ENCODE measurements at regions not wholly inside any gene's neighbourhood (a gene's known extent, or its start where the extent isn't known, plus 50 kb on each side); places are given as distances from the start of the nearest gene placed in this dataset.

DNA sequence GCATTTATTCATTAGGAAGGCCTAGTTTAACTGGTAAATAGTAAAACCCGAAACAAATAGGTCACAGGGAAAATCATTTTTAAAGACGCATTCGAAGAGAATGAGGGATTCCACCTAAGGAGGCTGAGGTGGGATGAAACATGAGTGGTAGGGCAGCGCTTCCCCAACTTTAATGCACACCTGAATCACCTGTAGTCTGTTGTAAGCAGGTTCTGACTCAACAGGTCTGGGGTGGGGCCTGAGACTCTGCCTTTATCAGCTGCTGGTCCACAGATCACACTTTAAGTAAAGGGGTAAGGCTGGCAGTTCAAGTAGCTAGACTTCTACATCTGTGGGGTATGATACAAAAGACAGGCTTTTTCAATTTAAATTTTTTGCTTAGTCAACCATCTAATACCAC is 223.5 kb upstream of the UBE2E2 start:
- no peak for TF ChIP-seq POLR2A (IDR thresholded peaks at IDR 0.05)
- TF ChIP-seq, protein P1, sequence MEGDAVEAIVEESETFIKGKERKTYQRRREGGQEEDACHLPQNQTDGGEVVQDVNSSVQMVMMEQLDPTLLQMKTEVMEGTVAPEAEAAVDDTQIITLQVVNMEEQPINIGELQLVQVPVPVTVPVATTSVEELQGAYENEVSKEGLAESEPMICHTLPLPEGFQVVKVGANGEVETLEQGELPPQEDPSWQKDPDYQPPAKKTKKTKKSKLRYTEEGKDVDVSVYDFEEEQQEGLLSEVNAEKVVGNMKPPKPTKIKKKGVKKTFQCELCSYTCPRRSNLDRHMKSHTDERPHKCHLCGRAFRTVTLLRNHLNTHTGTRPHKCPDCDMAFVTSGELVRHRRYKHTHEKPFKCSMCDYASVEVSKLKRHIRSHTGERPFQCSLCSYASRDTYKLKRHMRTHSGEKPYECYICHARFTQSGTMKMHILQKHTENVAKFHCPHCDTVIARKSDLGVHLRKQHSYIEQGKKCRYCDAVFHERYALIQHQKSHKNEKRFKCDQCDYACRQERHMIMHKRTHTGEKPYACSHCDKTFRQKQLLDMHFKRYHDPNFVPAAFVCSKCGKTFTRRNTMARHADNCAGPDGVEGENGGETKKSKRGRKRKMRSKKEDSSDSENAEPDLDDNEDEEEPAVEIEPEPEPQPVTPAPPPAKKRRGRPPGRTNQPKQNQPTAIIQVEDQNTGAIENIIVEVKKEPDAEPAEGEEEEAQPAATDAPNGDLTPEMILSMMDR (IDR thresholded peaks at IDR 0.05) = no peak
